ENCODE measurements at regions not wholly inside any gene's neighbourhood (a gene's known extent, or its start where the extent isn't known, plus 50 kb on each side); places are given as distances from the start of the nearest gene placed in this dataset.
"Not testable (repeated sequence)": the region's sequence is repeated elsewhere in the genome, so short reads cannot be mapped to it uniquely, and the experiment has no call there.

GRCh38 chr18:68429841-68430240 lies 285.1 kb downstream of the TMX3 start:
- DNase-seq (ENCODE audit: low read depth), result no peak

GRCh38 chr18:68429111-68429510 lies 285.8 kb downstream of the TMX3 start:
- no peak for DNase-seq (ENCODE audit: low read depth)

GRCh38 chr18:68428661-68429060 lies 286.2 kb downstream of the TMX3 start:
- no peak for DNase-seq (ENCODE audit: low read depth)

- DNase-seq (ENCODE audit: low read depth), result no peak
Observed at GRCh38 chr18:68427951-68428401, 286.9 kb downstream of the TMX3 start.

- no peak for DNase-seq (ENCODE audit: low read depth)
Observed at GRCh38 chr18:68426731-68427315, 288.1 kb downstream of the TMX3 start.

- DNase-seq (ENCODE audit: low read depth), result no peak
Observed at GRCh38 chr18:68418881-68419280, 296.0 kb downstream of the TMX3 start.

- DNase-seq (ENCODE audit: low read depth), result no peak
Observed at GRCh38 chr18:68418226-68418868, 296.6 kb downstream of the TMX3 start.

- no peak for DNase-seq (ENCODE audit: low read depth)
Observed at GRCh38 chr18:68417826-68418225, 297.1 kb downstream of the TMX3 start.

GRCh38 chr18:68417166-68417799 lies 297.6 kb downstream of the TMX3 start:
- DNase-seq (ENCODE audit: low read depth), result no peak

GRCh38 chr18:68414407-68414806 lies 300.5 kb downstream of the TMX3 start:
- DNase-seq (ENCODE audit: low read depth), result no peak

GRCh38 chr18:68409576-68409975 lies 305.3 kb downstream of the TMX3 start:
- no peak for DNase-seq (ENCODE audit: low read depth)

- no peak for DNase-seq (ENCODE audit: low read depth)
Observed at GRCh38 chr18:68406761-68407160, 308.1 kb downstream of the TMX3 start.

GRCh38 chr18:68402784-68403183 lies 312.1 kb downstream of the TMX3 start:
- DNase-seq (ENCODE audit: low read depth), result no peak

GRCh38 chr18:68400889-68401288 lies 314.0 kb downstream of the TMX3 start:
- no peak for DNase-seq (ENCODE audit: low read depth)

GRCh38 chr18:68399721-68400120 lies 315.2 kb downstream of the TMX3 start:
- DNase-seq (ENCODE audit: low read depth), result no peak

GRCh38 chr18:68397241-68398035 lies 317.5 kb downstream of the TMX3 start:
- no peak for DNase-seq (ENCODE audit: low read depth)

- no peak for DNase-seq (ENCODE audit: low read depth)
Observed at GRCh38 chr18:68394705-68395104, 320.2 kb downstream of the TMX3 start.

- no peak for DNase-seq (ENCODE audit: low read depth)
Observed at GRCh38 chr18:68391801-68392200, 323.1 kb downstream of the TMX3 start.

GRCh38 chr18:68387246-68387645 lies 327.7 kb downstream of the TMX3 start:
- DNase-seq (ENCODE audit: low read depth), result no peak

- DNase-seq (ENCODE audit: low read depth), result not testable (repeated sequence)
Observed at GRCh38 chr18:68383979-68384378, 330.9 kb downstream of the TMX3 start.

GRCh38 chr18:68376926-68377325 lies 338.0 kb downstream of the TMX3 start:
- no peak for DNase-seq (ENCODE audit: low read depth)

GRCh38 chr18:68362907-68363306 lies 352.0 kb downstream of the TMX3 start:
- no peak for DNase-seq (ENCODE audit: low read depth)

All from forelimb muscle (tissue), 1 donor.